ELF-1 (cell line): ENCODE measurements at regions not wholly inside any gene's neighbourhood (a gene's known extent, or its start where the extent isn't known, plus 50 kb on each side); places are given as distances from the start of the nearest gene placed in this dataset.
"Not testable (repeated sequence)": the region's sequence is repeated elsewhere in the genome, so short reads cannot be mapped to it uniquely, and the experiment has no call there.

ENCODE experiments used
- DNase-seq: peaks from one replicate; pipeline ENCODE4 v3.0.0-alpha.2; 2016; ENCODE audit warnings: low read depth, low spot score

DNA sequence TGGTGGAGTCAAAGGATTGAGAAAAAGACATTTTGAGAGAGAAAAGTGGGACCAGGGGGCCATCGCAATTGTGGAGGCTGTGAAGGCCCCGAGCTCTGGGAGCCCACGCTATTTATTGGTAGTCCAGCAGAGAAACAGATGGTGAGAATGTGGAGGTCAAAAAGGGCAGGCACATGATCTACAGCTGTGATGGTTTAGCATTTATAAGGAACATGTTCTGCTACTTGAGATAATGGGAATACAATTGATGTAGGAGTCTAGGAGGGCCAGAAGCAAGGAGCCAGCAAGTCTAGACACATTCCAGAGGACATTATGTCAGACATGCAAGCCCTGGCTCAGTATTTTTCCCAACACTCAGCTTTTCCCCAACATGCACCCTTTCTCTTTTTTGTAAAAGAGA is 283.4 kb upstream of the MTPN start:
- not testable (repeated sequence) for DNase-seq

GRCh38 chr7:136259074-136259473 is 281.9 kb upstream of the MTPN start:
- DNase-seq: no peak

GRCh38 chr7:136256491-136256890 is 279.3 kb upstream of the MTPN start:
- no peak for DNase-seq

- DNase-seq: no peak
Measured at GRCh38 chr7:136254148-136254547, 277.0 kb upstream of the MTPN start.

- no peak for DNase-seq
Measured at GRCh38 chr7:136251826-136252225, 274.7 kb upstream of the MTPN start.

- no peak for DNase-seq
Measured at GRCh38 chr7:136247211-136247610, 270.1 kb upstream of the MTPN start.

DNA sequence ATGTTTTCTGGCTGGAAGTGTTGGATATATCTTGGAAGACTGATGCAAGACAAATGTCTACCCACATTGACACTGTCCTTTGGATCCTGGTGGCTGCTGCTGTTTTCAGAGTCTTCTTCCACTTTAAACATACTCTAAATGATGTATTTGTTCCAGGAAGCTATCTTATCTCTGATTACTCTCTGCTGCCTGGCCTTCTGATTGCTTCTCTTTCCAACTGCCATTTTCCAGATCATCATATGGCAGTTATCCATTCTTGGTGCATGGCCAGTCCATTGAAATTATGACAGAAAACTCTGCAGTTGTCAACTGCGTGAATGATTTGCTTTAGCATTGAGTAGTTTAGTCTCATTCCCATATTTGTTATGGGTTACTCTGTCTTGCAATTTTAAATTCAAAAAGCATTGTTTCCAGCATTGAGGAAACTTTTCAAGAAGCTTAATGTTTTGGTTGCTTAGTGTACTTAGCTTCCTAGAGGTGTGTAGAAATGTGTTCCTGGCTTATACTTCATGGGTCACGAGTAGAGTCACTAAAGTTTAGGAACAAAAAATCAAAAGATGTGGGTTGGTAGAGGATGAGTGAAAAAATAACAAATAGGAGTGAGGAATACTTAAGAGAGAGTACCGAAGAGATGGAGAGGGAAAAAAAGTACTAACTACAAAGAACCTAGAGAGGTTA is 268.3 kb upstream of the MTPN start:
- no peak for DNase-seq

- DNase-seq: no peak
Measured at GRCh38 chr7:136234040-136234439, 256.9 kb upstream of the MTPN start.

GRCh38 chr7:136230210-136230609 is 253.1 kb upstream of the MTPN start:
- no peak for DNase-seq

GRCh38 chr7:136229790-136230189 is 252.6 kb upstream of the MTPN start:
- no peak for DNase-seq

DNA sequence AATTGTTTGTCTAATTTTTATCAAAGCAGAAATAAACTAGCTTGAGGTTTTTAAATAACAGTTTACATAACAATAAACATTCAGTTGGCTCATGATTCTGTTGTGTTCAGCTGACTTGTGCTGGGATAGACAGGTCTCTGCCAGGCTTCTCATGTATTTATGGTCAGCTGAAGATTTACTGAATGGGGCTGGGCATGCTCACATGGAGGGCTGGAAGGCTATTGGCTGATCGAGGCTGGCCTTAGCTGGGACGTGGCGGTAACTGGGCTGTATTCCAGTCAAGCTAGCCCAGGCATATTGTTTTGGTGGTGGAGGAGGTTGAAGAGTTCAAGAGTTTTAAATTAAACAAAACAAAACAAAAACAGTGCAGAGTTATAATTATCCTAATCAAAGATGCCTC is 251.0 kb upstream of the MTPN start:
- no peak for DNase-seq

DNA sequence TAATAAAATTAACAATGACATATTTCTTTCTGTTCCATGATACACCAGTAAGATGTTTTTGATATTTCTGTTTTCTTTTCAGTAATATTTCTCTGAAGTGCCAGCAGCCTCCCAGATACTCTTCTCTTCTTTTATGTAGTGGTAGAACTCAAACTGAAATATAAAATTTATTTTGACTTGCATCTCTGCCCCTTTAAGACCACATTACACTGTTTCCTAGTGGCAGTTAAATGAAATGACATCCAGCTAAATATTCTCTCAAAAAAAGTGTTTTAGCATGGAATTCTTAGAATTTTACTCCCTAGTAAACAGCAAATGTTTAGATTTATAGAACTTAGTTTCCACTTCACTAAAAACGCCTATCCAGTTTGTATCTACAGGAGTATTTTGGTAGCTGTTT is 237.2 kb upstream of the MTPN start:
- DNase-seq: no peak

DNA sequence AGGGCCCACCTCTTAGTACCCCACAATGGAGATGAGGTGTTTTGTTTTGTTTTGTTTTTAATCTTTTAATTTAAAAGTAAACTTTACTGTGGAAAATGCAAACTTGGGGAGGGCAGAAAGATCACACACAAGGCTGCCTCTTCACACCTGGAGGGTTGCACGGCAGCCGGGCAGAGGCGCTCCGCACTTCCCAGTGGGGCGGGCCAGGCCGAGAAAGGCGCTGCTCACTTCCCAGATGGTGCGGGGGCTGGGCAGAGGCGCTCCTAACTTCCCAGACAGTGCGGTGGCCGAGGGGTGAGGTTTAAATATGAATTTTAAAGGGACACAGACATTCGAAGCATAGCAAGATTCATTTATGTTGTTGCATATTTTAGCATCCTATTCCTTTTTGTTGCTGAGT is 235.9 kb upstream of the MTPN start:
- DNase-seq: no peak

DNA sequence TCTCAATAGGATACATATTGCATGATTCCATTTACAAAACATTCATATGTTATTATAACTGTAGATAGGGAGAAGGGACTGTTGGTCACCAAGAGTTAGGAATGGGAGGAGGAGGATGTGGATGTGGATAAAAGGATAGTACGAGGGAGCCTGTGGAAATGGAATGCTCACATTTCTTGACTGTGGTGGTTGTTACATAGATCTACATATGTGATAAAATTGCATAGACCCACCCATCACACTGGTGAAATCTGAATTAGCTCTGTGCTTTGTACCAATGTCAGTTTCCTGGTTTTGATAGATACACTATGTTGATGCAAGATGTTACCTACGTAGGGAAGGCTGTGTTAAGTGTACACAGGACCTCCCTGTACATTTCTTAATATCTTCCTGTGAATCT is 233.5 kb upstream of the MTPN start:
- DNase-seq: no peak

DNA sequence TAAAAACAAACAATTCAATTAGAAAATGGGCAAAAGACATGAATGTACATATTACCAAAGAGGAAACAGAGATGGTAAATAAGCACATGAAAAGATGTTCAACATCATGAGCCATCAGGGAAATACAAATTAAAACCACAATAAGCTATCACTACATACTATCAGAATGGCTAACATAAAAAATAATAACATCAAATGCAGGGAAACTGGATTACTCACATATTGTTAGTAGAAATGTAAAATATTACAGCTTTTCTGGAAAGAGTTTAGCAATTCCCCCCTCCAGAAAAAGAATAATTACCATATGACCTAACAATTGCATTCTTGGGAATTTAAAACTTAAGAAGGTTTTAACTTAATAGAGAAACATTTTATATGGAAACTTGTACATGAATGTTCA is 232.9 kb upstream of the MTPN start:
- no peak for DNase-seq

DNA sequence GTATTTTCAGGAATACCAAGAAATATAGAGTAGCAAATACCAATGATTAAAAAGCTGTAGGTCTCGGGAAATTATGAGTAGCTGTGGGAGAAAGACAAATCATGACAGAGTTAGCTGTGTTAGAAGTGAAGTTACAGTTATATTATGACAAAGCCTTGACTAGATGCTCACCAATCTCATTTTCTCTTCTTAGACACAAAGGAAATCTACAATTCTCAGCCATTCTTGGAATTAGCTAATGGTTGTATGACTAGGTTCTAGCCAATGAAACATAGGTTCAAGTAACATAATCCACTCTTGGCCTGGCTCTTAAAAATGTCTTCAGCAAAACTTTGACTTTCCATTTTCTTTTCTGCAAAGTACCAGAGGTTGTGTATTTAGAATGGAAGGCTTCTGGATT is 228.8 kb upstream of the MTPN start:
- no peak for DNase-seq

- DNase-seq: no peak
Measured at GRCh38 chr7:136198168-136198567, 221.0 kb upstream of the MTPN start.

GRCh38 chr7:136194878-136195277 is 217.7 kb upstream of the MTPN start:
- no peak for DNase-seq

- DNase-seq: no peak
Measured at GRCh38 chr7:136193940-136194339, 216.8 kb upstream of the MTPN start.

GRCh38 chr7:136189506-136189998 is 212.4 kb upstream of the MTPN start:
- no peak for DNase-seq

DNA sequence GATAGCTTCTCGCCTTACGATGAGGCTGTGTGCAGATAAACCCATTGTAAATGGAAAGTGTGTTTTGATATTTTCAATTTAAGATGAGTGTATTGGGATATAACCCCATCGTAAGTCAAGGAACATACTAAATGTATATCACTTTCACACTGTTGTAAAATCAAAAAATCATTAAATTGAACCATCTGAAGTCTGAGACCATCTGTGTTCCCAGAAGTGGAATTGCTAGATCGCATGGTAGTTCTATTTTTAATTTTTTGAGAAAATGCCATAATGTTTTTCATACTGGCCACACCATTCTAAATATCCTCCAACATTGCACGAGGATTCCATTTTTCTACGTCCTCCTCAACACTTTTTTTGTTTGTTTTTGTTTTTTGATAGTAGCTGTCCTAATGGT is 209.1 kb upstream of the MTPN start:
- no peak for DNase-seq

DNA sequence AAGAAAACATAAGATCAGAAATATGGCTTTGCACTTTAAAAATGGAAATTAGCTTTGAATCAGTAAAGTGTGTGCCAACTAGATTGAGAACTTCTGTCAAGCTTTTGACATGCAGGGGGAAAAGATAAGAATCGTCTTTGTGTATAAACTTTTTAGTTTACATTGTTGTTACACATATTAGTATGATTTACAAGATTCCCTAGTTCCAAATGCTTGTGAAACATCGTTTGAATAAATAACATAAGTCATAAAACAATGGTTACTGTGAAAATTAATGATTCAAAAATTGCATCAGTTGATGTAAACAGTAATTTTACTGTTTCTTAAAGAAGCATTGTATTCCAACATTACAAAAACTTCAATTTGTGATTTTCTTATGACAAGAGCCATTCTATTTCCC is 207.6 kb upstream of the MTPN start:
- DNase-seq: no peak

DNA sequence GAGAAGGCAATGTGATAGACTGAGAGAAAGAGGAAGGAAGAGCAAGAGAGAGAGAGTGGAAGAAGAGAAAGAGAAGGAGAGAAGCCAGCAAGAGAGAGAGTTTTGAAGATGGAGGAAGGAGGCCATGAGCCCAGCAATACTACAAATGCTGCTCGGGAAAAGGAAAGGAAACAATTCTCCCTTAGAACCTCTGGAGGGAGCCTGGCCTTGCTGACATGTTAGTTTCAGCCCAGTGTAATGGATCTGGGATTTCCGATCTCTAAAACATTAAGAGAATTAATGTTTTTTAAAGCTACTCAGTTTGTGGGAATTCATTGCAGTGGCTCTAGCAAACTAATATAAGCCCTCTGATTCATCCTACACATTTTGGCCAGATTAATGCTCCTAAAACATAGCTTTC is 206.8 kb upstream of the MTPN start:
- no peak for DNase-seq

GRCh38 chr7:136180984-136181383 is 203.8 kb upstream of the MTPN start:
- DNase-seq: no peak
